Uterus (tissue), 3 donors: ENCODE measurements at regions not wholly inside any gene's neighbourhood (a gene's known extent, or its start where the extent isn't known, plus 50 kb on each side); places are given as distances from the start of the nearest gene placed in this dataset.
A peak's percentile ranks its signal among the peaks of the same experiment; 100 is the strongest.

ENCODE experiments used
- DNase-seq, 2 donors: peaks; one replicate each; pipeline ENCODE4 v3.0.0-alpha.2; 2019 to 2020
- H3K27ac ChIP-seq, 2 donors: fragments of 200-600 bp; sonication (generic); 1 replicate in 1 of 2; 2 replicates in 1 of 2; pipeline ENCODE4 v1.5.1; 2016 to 2018
- H3K27me3 ChIP-seq, 2 donors: fragments of 200-600 bp; sonication (generic); one replicate each; pipeline ENCODE4 v1.5.1; 2018 to 2019; ENCODE audit warnings: control low read depth in 1 of 2
- H3K36me3 ChIP-seq, 2 donors: fragments of 200-600 bp; sonication (generic); one replicate each; pipeline ENCODE4 v1.5.1; 2019; ENCODE audit warnings: control low read depth in 1 of 2
- H3K4me1 ChIP-seq, 2 donors: fragments of 200-600 bp; sonication (generic); one replicate each; pipeline ENCODE4 v1.5.1; 2018 to 2019; ENCODE audit warnings: control low read depth in 1 of 2
- H3K4me3 ChIP-seq, 2 donors: fragments of 200-600 bp; sonication (generic); 1 replicate in 1 of 2; 2 replicates in 1 of 2; pipeline ENCODE4 v1.5.1; 2018 to 2019; ENCODE audit warnings: mild to moderate bottlenecking in 1 of 2
- H3K9me3 ChIP-seq, 2 donors: fragments of 200-600 bp; sonication (generic); one replicate each; pipeline ENCODE4 v1.5.1; 2019; ENCODE audit warnings: control low read depth in 1 of 2
- CTCF ChIP-seq, 4 experiments: fragments of 200-600 bp in 2 of 4; fragments of 450-650 bp in 2 of 4; sonication (generic) in 2 of 4; IDR thresholded peaks; one replicate each; pipeline ENCODE4 v1.5.1; 2016 to 2019; ENCODE audit warnings: antibody characterized with exemption in 4 of 4, mild to moderate bottlenecking in 2 of 4, moderate library complexity in 1 of 4
- POLR2A ChIP-seq, 2 donors: fragments of 450-650 bp; IDR thresholded peaks; one replicate each; pipeline ENCODE4 v1.6.1; 2016; ENCODE audit warnings: antibody characterized with exemption in 2 of 2, mild to moderate bottlenecking in 1 of 2, moderate library complexity in 1 of 2
- intact Hi-C: fragments of 100-400 bp; cut with DNase I; formaldehyde crosslinking; loops from one replicate; pipeline ENCODE4 v1.15.1; 2023; ENCODE audit warnings: low total_unique reads
- donor health status: DM: yes; HTN: yes; CAD: no.

DNA sequence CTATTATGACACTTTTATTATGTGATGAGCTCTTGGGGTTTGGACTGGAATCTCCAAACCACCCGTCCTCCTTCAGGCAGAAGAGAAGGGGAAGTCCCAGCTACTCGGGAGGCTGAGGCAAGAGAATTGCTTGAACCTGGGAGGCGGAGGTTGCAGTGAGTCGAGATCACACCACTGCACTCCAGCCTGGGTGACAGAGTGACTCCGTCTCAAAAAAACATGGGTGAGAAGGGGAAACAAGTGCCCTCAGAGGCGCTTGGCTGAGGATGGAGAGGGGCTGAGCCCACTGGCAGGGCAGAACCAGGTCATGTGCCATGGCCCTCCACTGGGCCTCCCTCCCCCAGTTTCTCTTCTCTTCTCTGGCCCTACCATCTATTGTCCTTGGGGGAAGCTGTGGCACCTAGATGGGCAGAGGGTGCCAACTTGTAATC, 120.9 kb upstream of the SMURF2 start:
- no peak for TF ChIP-seq CTCF (IDR thresholded peaks at IDR 0.05)
- TF ChIP-seq POLR2A (IDR thresholded peaks at IDR 0.05) = no peak
- Histone ChIP-seq H3K4me3 (no peak overlapping the region), H3K27ac (no peak overlapping the region), H3K27me3 (peaks cover 11 to 25% of the 10 kb centered on the region in 2 donors), H3K36me3 (no peaks in the 10 kb centered on the region), H3K9me3 (no peaks in the 10 kb centered on the region), H3K4me1 (peaks cover 0 to 34% of the 10 kb centered on the region in 2 donors)
- DNase-seq = peak in 1 of 2 donors; percentile 3
- intact Hi-C loops = no loop called here

DNA sequence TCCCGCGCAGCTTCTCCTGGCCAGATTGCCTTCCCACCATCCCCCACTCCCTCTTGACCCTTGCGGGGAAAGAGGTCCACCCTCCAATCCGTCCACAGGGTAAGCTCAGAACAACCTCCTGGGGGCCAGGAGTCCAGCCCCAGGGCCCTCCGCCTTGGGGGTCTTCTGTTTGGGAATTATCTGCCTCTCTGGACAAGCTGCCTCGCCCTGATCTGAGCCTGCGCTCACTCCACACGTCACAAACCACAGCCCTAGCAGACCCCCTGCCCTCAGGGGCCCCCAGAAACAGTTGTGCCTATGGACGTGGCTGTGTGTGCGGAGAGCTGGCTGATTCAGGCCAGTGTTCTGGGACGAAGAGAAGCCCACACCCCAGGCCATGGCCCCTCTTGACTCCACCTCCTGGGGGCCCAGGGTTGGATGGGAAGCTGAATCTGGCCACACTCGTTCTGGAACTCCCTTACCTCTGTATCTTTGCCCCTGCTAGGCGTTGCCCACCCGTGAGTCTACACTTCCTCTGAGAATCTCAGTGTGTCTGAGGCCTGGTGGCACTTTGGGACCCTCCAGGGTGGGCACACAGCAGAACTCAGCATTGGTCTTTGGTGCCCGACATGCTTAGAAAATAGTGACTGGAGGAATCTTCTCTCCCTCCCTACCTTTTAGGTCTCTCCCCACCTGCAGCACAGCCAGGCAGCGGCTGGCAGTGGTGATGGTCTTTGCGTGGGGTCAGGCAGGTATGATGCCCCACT, 119.9 kb upstream of the SMURF2 start:
- DNase-seq = peak in 1 of 2 donors; percentile 8
- intact Hi-C loops = no loop called here
- peaks cover 11 to 25% of the 10 kb centered on the region in 2 donors for H3K27me3 ChIP-seq
- H3K4me1 ChIP-seq = peaks cover 0 to 42% of the 10 kb centered on the region in 2 donors
- H3K4me3 ChIP-seq = no peak overlapping the region
- TF ChIP-seq POLR2A (IDR thresholded peaks at IDR 0.05) (no peak), CTCF (IDR thresholded peaks at IDR 0.05) (no peak)
- H3K9me3 ChIP-seq = no peaks in the 10 kb centered on the region
- H3K36me3 ChIP-seq = no peaks in the 10 kb centered on the region
- peak overlapping the region; percentile 34 to 57 for H3K27ac ChIP-seq

- peak; percentile 29 to 44 for DNase-seq
- H3K4me3 ChIP-seq = peak overlapping the region; percentile 23 to 24
- TF ChIP-seq CTCF (IDR thresholded peaks at IDR 0.05) (no peak), POLR2A (IDR thresholded peaks at IDR 0.05) (no peak)
- no peaks in the 10 kb centered on the region for H3K9me3 ChIP-seq
- H3K27me3 ChIP-seq = peaks cover 11 to 25% of the 10 kb centered on the region in 2 donors
- intact Hi-C loops = no loop called here
- H3K27ac ChIP-seq = peak overlapping the region; percentile 34 to 57
- H3K4me1 ChIP-seq = peaks cover 0 to 42% of the 10 kb centered on the region in 2 donors
- H3K36me3 ChIP-seq = no peaks in the 10 kb centered on the region
These were observed 119.1 kb upstream of the SMURF2 start for GRCh38 chr17:64781014-64781756.

DNA sequence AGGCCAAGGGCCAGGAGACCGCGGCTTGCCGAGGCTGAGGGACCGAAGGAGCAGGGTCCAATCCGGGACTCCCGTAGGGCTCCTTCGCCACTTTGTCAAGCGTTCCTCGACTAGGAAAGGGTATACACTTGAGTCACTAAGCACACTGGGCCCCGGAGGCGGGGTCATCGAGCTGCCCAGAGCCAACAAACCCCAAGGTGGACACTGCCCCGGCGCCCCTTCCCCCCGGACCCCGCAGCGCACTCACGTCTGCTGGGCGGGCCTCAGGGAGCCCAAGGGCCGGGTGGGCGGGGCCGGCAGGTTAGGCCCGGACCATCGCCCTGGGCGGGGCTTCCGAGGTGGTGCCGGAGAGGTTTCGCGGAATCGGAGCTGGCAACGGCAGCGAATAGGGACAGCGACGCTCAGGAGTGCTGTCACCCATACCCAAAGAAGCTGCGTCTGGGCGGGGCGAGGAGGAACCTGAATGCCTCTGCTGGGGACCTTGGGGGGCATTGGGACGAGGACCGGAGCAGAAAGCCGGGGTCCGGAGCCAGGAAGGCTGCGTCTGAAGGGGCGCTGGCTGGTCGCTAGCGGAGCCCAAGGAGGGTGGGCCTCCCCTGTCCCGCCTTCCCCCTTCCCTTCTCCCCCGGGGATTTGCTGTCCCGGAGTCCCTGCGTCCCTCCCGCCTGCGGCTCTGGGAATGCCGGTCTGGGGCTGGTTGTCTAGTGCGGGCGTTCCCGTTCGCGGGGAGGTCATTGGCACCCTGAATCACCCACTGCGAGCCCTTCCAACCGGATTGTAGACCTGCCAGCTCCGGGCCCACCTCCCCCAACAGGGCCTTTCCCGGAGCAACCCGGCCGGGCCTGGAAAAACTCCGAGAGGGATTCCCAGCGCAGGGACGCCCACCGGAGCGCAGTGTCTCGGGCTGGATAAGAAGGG, 118.2 kb upstream of the SMURF2 start:
- intact Hi-C loops = no loop called here
- peaks cover 11 to 23% of the 10 kb centered on the region in 2 donors for H3K27me3 ChIP-seq
- peak overlapping the region; percentile 34 to 57 for H3K27ac ChIP-seq
- peaks cover 0 to 42% of the 10 kb centered on the region in 2 donors for H3K4me1 ChIP-seq
- H3K36me3 ChIP-seq = no peaks in the 10 kb centered on the region
- H3K9me3 ChIP-seq = no peaks in the 10 kb centered on the region
- TF ChIP-seq CTCF (IDR thresholded peaks at IDR 0.05) = no peak
- TF ChIP-seq POLR2A (IDR thresholded peaks at IDR 0.05) = no peak
- peak in 1 of 2 donors; percentile 24 for DNase-seq
- peak overlapping the region; percentile 23 to 24 for H3K4me3 ChIP-seq
